GM12875 (cell line): ENCODE measurements at regions not wholly inside any gene's neighbourhood (a gene's known extent, or its start where the extent isn't known, plus 50 kb on each side); places are given as distances from the start of the nearest gene placed in this dataset.
A peak's percentile ranks its signal among the peaks of the same experiment; 100 is the strongest.

Experiments used
- H3K4me3 ChIP-seq: one replicate; pipeline ENCODE4 v1.5.1; 2011; ENCODE audit warnings: low read depth, low read length, control low read depth
- CTCF ChIP-seq: IDR thresholded peaks from 2 replicates; pipeline ENCODE4 v1.5.1; 2011; ENCODE audit warnings: low read depth, mild to moderate bottlenecking, control low read depth, inconsistent platforms, low read length, moderate library complexity, borderline replicate concordance; ENCODE audit not compliant: insufficient read depth

- H3K4me3 ChIP-seq, result no peak overlapping the region
- TF ChIP-seq CTCF, result no peak
Observed at GRCh38 chr2:105977212-105977611, 216.9 kb downstream of the UXS1 start.

- H3K4me3 ChIP-seq, result no peak overlapping the region
- no peak for TF ChIP-seq CTCF
Observed at GRCh38 chr2:105974812-105975211, 219.3 kb downstream of the UXS1 start.

GRCh38 chr2:105972927-105973326 is 221.2 kb downstream of the UXS1 start:
- no peak overlapping the region for H3K4me3 ChIP-seq
- no peak for TF ChIP-seq CTCF

GRCh38 chr2:105972246-105972645 is 221.9 kb downstream of the UXS1 start:
- no peak for TF ChIP-seq CTCF
- no peak overlapping the region for H3K4me3 ChIP-seq

- no peak overlapping the region for H3K4me3 ChIP-seq
- peak; percentile 50; the same call in 1 of the 2 replicates for TF ChIP-seq CTCF
Observed at GRCh38 chr2:105969552-105969951, 224.5 kb downstream of the UXS1 start.

GRCh38 chr2:105962221-105962620 is 217.5 kb downstream of the NCK2 start:
- no peak overlapping the region for H3K4me3 ChIP-seq
- no peak for TF ChIP-seq CTCF

GRCh38 chr2:105961599-105962146 is 217.0 kb downstream of the NCK2 start:
- TF ChIP-seq CTCF, result no peak
- no peak overlapping the region for H3K4me3 ChIP-seq
